CD4-positive, alpha-beta T cell (primary cell): ENCODE measurements at regions not wholly inside any gene's neighbourhood (a gene's known extent, or its start where the extent isn't known, plus 50 kb on each side); places are given as distances from the start of the nearest gene placed in this dataset.

Experiments used
- ATAC-seq: fragments of 200-7000 bp; cut with Tn5 transposase; one replicate; pipeline ENCODE4 v1.10.0; 2022; ENCODE audit warnings: mild to moderate bottlenecking; ENCODE audit not compliant: poor library complexity
- CTCF ChIA-PET: fragments of 350-600 bp; sonication (Branson Sonifier 250); formaldehyde crosslinking; loops from one replicate; lab custom pipeline; 2021; ENCODE audit warnings: antibody characterized with exemption, inconsistent platforms; lab: Charles Lee
- POLR2A ChIA-PET: fragments of 350-600 bp; sonication (Branson Sonifier 250); formaldehyde crosslinking; loops from one replicate; lab custom pipeline; 2021; ENCODE audit warnings: antibody characterized with exemption, inconsistent platforms; lab: Charles Lee
- DNase-seq, 14 experiments: peaks; one replicate each; pipeline ENCODE4 v3.0.0-alpha.2; 2013 to 2020; ENCODE audit warnings: mixed read lengths in 2 of 14
- H3K27ac ChIP-seq, 2 donors: one replicate each; pipeline versions ENCODE4 v1.5.1 to v1.7.0; 2013; ENCODE audit warnings: low read length in 2 of 2, low read depth in 1 of 2, mild to moderate bottlenecking in 1 of 2
- H3K27me3 ChIP-seq, 2 experiments: 1 replicate in 1 of 2; 2 replicates in 1 of 2; pipeline versions ENCODE4 v1.6.1 to v1.7.0; 2013; ENCODE audit warnings: low read length in 2 of 2, control low read depth in 1 of 2, mild to moderate bottlenecking in 1 of 2, moderate library complexity in 1 of 2; ENCODE audit not compliant: insufficient read depth in 2 of 2, control insufficient read depth in 1 of 2
- H3K36me3 ChIP-seq: one replicate; pipeline ENCODE4 v1.6.1; 2013; ENCODE audit warnings: low read length, control low read depth; ENCODE audit not compliant: insufficient read depth
- H3K4me1 ChIP-seq: one replicate; pipeline ENCODE4 v1.6.1; 2013; ENCODE audit warnings: low read length, control low read depth; ENCODE audit not compliant: insufficient read depth
- H3K4me3 ChIP-seq: one replicate; pipeline ENCODE4 v1.5.1; 2013; ENCODE audit warnings: mild to moderate bottlenecking, low read length, moderate library complexity
- H3K9me3 ChIP-seq, 2 experiments: 1 replicate in 1 of 2; 2 replicates in 1 of 2; pipeline versions ENCODE4 v1.6.1 to v1.7.0; 2013; ENCODE audit warnings: low read length in 2 of 2, mild to moderate bottlenecking in 2 of 2, control low read depth in 1 of 2, moderate library complexity in 1 of 2; ENCODE audit not compliant: control insufficient read depth in 1 of 2, insufficient read depth in 1 of 2
- H3K27ac Mint-ChIP-seq: one replicate; pipeline ENCODE4 v1.8.0; 2020; ENCODE audit warnings: mixed read lengths
- H3K27me3 Mint-ChIP-seq: one replicate; pipeline ENCODE4 v1.8.0; 2021; ENCODE audit warnings: mixed read lengths
- H3K36me3 Mint-ChIP-seq: one replicate; pipeline ENCODE4 v1.8.0; 2021; ENCODE audit warnings: low read depth, mixed read lengths
- H3K4me1 Mint-ChIP-seq: one replicate; pipeline ENCODE4 v1.8.0; 2021; ENCODE audit warnings: low read depth, mixed read lengths
- H3K4me3 Mint-ChIP-seq: one replicate; pipeline ENCODE4 v1.8.0; 2020; ENCODE audit warnings: mild to moderate bottlenecking, mixed read lengths
- H3K9me3 Mint-ChIP-seq: one replicate; pipeline ENCODE4 v1.8.0; 2020; ENCODE audit warnings: mixed read lengths
- intact Hi-C, 2 experiments: fragments of 100-400 bp; cut with DNase I in 1 of 2; cut with micrococcal nuclease in 1 of 2; formaldehyde crosslinking; loops; one replicate each; pipeline versions ENCODE4 v1.15.1 to v1.9.0; 2023 to 2025; cut with DNase I, micrococcal nuclease
- TF ChIP-seq, protein P1 (sequence below): fragments of 200-600 bp; IDR thresholded peaks from one replicate; pipeline ENCODE4 v1.8.0; 2022; ENCODE audit warnings: antibody characterized with exemption, mild to moderate bottlenecking

GRCh38 chr20:58155148-58155925 is 73.1 kb downstream of the ANKRD60 start:
- Mint-ChIP-seq H3K4me3 (no peak overlapping the region), H3K27me3 (peaks cover 41% of the 10 kb centered on the region), H3K4me1 (no peaks in the 10 kb centered on the region), H3K9me3 (no peaks in the 10 kb centered on the region), H3K27ac (no peak overlapping the region), H3K36me3 (no peaks in the 10 kb centered on the region)
- Histone ChIP-seq H3K4me1 (no peaks in the 10 kb centered on the region), H3K4me3 (no peak overlapping the region), H3K27ac (no peak overlapping the region), H3K36me3 (no peaks in the 10 kb centered on the region), H3K27me3 (peaks cover 10 to 17% of the 10 kb centered on the region in 2 experiments), H3K9me3 (peaks cover 0 to 8% of the 10 kb centered on the region in 2 experiments)
- intact Hi-C loops = no loop called here
- ChIA-PET POLR2A (no interaction called here), CTCF (no interaction called here)
- TF ChIP-seq, protein P1, sequence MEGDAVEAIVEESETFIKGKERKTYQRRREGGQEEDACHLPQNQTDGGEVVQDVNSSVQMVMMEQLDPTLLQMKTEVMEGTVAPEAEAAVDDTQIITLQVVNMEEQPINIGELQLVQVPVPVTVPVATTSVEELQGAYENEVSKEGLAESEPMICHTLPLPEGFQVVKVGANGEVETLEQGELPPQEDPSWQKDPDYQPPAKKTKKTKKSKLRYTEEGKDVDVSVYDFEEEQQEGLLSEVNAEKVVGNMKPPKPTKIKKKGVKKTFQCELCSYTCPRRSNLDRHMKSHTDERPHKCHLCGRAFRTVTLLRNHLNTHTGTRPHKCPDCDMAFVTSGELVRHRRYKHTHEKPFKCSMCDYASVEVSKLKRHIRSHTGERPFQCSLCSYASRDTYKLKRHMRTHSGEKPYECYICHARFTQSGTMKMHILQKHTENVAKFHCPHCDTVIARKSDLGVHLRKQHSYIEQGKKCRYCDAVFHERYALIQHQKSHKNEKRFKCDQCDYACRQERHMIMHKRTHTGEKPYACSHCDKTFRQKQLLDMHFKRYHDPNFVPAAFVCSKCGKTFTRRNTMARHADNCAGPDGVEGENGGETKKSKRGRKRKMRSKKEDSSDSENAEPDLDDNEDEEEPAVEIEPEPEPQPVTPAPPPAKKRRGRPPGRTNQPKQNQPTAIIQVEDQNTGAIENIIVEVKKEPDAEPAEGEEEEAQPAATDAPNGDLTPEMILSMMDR = no peak
- ATAC-seq = no peak
- no peak for DNase-seq

GRCh38 chr20:58154113-58154512 is 74.3 kb downstream of the ANKRD60 start:
- no peaks in the 10 kb centered on the region for H3K4me1 ChIP-seq
- peaks cover 0 to 9% of the 10 kb centered on the region in 2 experiments for H3K9me3 ChIP-seq
- TF ChIP-seq, protein P1 = no peak
- ATAC-seq = no peak
- Mint-ChIP-seq H3K27ac (no peak overlapping the region), H3K27me3 (peaks cover 52% of the 10 kb centered on the region), H3K9me3 (no peaks in the 10 kb centered on the region), H3K4me3 (no peak overlapping the region), H3K36me3 (no peaks in the 10 kb centered on the region), H3K4me1 (no peaks in the 10 kb centered on the region)
- POLR2A ChIA-PET = no interaction called here
- intact Hi-C loops = no loop called here
- DNase-seq = no peak
- CTCF ChIA-PET = no interaction called here
- no peaks in the 10 kb centered on the region for H3K36me3 ChIP-seq
- peaks cover 22 to 24% of the 10 kb centered on the region in 2 experiments for H3K27me3 ChIP-seq
- no peak overlapping the region for H3K27ac ChIP-seq
- H3K4me3 ChIP-seq = no peak overlapping the region

DNA sequence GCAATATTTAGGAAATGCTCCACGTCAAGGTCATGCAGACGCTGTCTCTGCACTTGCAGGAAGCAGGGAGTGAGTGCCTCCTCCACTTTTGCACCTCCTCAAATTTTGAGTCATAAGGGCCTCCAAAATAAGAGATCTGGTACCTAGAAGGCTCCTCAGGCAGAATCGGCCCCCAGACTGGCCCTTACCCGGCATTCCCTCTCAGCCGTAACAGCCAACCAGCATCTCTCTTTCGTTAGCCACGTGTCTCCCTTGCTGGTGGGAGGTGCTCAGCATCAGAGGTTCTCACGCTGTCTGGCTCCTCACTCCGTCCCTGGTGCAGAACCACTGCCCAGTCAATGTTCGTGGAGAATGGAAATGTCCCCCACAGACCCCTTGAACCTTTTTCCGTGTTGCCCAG is 75.3 kb downstream of the ANKRD60 start:
- Mint-ChIP-seq H3K4me1 (no peaks in the 10 kb centered on the region), H3K27me3 (peaks cover 58% of the 10 kb centered on the region), H3K36me3 (no peaks in the 10 kb centered on the region), H3K9me3 (no peaks in the 10 kb centered on the region), H3K4me3 (no peak overlapping the region), H3K27ac (no peak overlapping the region)
- no peak overlapping the region for H3K27ac ChIP-seq
- ChIA-PET CTCF (no interaction called here), POLR2A (no interaction called here)
- no peak overlapping the region for H3K4me3 ChIP-seq
- no peaks in the 10 kb centered on the region for H3K36me3 ChIP-seq
- intact Hi-C loops = no loop called here
- ATAC-seq (no peak), DNase-seq (no peak)
- H3K4me1 ChIP-seq = no peaks in the 10 kb centered on the region
- peaks cover 24 to 26% of the 10 kb centered on the region in 2 experiments for H3K27me3 ChIP-seq
- TF ChIP-seq, protein P1 = no peak
- H3K9me3 ChIP-seq = peaks cover 0 to 9% of the 10 kb centered on the region in 2 experiments
